GM23338 (cell line): ENCODE measurements at regions not wholly inside any gene's neighbourhood (a gene's known extent, or its start where the extent isn't known, plus 50 kb on each side); places are given as distances from the start of the nearest gene placed in this dataset.

ENCODE experiments used
- ATAC-seq: fragments of 200-7000 bp; cut with Tn5 transposase; 3 replicates; pipeline ENCODE4 v1.9.1; 2020
- DNase-seq: peaks from one replicate; pipeline ENCODE4 v3.0.0-alpha.2; 2015; ENCODE audit warnings: low spot score
- H2AFZ ChIP-seq: fragments of 200-600 bp; sonication (generic); 2 replicates; pipeline ENCODE4 v1.8.0; 2016; ENCODE audit warnings: antibody characterized with exemption, mild to moderate bottlenecking, moderate library complexity
- H3F3A ChIP-seq: fragments of 200-600 bp; sonication (generic); replicated peaks from 2 replicates; pipeline ENCODE4 v1.8.0; 2017; ENCODE audit warnings: antibody characterized with exemption, mixed run types, low read depth
- H3K27ac ChIP-seq: fragments of 200-600 bp; sonication (generic); 2 replicates; pipeline ENCODE4 v1.6.1; 2016; ENCODE audit warnings: low read depth
- H3K27me3 ChIP-seq: fragments of 200-600 bp; sonication (generic); 2 replicates; pipeline ENCODE4 v1.8.0; 2016; ENCODE audit warnings: mild to moderate bottlenecking, mixed run types, moderate library complexity; ENCODE audit not compliant: insufficient read depth
- H3K36me3 ChIP-seq: fragments of 200-600 bp; sonication (generic); 2 replicates; pipeline ENCODE4 v1.8.0; 2016; ENCODE audit warnings: mild to moderate bottlenecking; ENCODE audit not compliant: insufficient read depth
- H3K4me1 ChIP-seq: fragments of 200-600 bp; sonication (generic); 2 replicates; pipeline ENCODE4 v1.8.0; 2016; ENCODE audit warnings: mild to moderate bottlenecking, moderate library complexity; ENCODE audit not compliant: insufficient read depth
- H3K4me2 ChIP-seq: fragments of 200-600 bp; sonication (generic); 2 replicates; pipeline ENCODE4 v1.7.1; 2017; ENCODE audit warnings: mixed run types
- H3K4me3 ChIP-seq: fragments of 200-600 bp; sonication (generic); 2 replicates; pipeline ENCODE4 v1.6.1; 2016; ENCODE audit warnings: mixed run types
- H3K79me2 ChIP-seq: fragments of 200-600 bp; sonication (generic); replicated peaks from 2 replicates; pipeline ENCODE4 v1.8.0; 2017; ENCODE audit warnings: mild to moderate bottlenecking; ENCODE audit not compliant: insufficient read depth
- H3K9me2 ChIP-seq: fragments of 200-600 bp; sonication (generic); 2 replicates; pipeline ENCODE4 v1.8.0; 2017; ENCODE audit not compliant: insufficient read depth
- H4K20me1 ChIP-seq: fragments of 200-600 bp; sonication (generic); replicated peaks from 2 replicates; pipeline ENCODE4 v1.8.0; 2017; ENCODE audit warnings: mild to moderate bottlenecking; ENCODE audit not compliant: insufficient read depth
- H3K27ac Mint-ChIP-seq: 2 replicates; pipeline ENCODE4 v1.8.0; 2020; ENCODE audit warnings: inconsistent platforms, mild to moderate bottlenecking, moderate library complexity, mixed read lengths
- H3K27me3 Mint-ChIP-seq: 3 replicates; pipeline ENCODE4 v1.8.0; 2022; ENCODE audit warnings: low read depth, mild to moderate bottlenecking, moderate library complexity, mixed read lengths, inconsistent platforms; ENCODE audit not compliant: insufficient read depth, poor library complexity
- H3K36me3 Mint-ChIP-seq: 3 replicates; pipeline ENCODE4 v1.8.0; 2021; ENCODE audit warnings: low read depth, mild to moderate bottlenecking, inconsistent platforms, moderate library complexity, mixed read lengths
- H3K4me1 Mint-ChIP-seq: 3 replicates; pipeline ENCODE4 v1.8.0; 2020; ENCODE audit warnings: mild to moderate bottlenecking, inconsistent platforms, mixed read lengths
- H3K4me3 Mint-ChIP-seq: 3 replicates; pipeline ENCODE4 v1.8.0; 2021; ENCODE audit warnings: moderate library complexity, mild to moderate bottlenecking, inconsistent platforms, mixed read lengths
- H3K9me3 Mint-ChIP-seq: 3 replicates; pipeline ENCODE4 v1.8.0; 2020; ENCODE audit warnings: moderate library complexity, mild to moderate bottlenecking, inconsistent platforms, mixed read lengths
- CREB1 ChIP-seq: fragments of 250-450 bp; sonication (Bioruptor Pico); IDR thresholded peaks from 2 replicates; pipeline ENCODE4 v1.5.0; 2020; ENCODE audit warnings: low read depth, mild to moderate bottlenecking, moderate library complexity
- NANOG ChIP-seq: IDR thresholded peaks from 2 replicates; pipeline ENCODE4 v1.6.1; 2016; ENCODE audit warnings: antibody characterized with exemption, borderline replicate concordance
- POLR2AphosphoS5 ChIP-seq: IDR thresholded peaks from 2 replicates; pipeline ENCODE4 v1.6.1; 2016; ENCODE audit warnings: antibody characterized with exemption, low read depth
- STAT1 ChIP-seq: IDR thresholded peaks from one replicate; pipeline ENCODE4 v1.6.1; 2016; ENCODE audit warnings: antibody characterized with exemption; ENCODE audit not compliant: unreplicated experiment
- ZNF114 ChIP-seq: fragments of 250-450 bp; sonication (Bioruptor Pico); IDR thresholded peaks from 2 replicates; pipeline ENCODE4 v1.5.0; 2020; ENCODE audit warnings: mild to moderate bottlenecking, moderate library complexity
- ZNF331 ChIP-seq: fragments of 250-450 bp; sonication (Bioruptor Pico); IDR thresholded peaks from 2 replicates; pipeline ENCODE4 v1.5.0; 2020; ENCODE audit warnings: low read depth, mild to moderate bottlenecking, moderate library complexity
- TF ChIP-seq, protein P1 (sequence below): fragments of 250-450 bp; sonication (Bioruptor Pico); IDR thresholded peaks from 2 replicates; pipeline ENCODE4 v1.5.0; 2020; ENCODE audit warnings: mild to moderate bottlenecking, moderate library complexity

DNA sequence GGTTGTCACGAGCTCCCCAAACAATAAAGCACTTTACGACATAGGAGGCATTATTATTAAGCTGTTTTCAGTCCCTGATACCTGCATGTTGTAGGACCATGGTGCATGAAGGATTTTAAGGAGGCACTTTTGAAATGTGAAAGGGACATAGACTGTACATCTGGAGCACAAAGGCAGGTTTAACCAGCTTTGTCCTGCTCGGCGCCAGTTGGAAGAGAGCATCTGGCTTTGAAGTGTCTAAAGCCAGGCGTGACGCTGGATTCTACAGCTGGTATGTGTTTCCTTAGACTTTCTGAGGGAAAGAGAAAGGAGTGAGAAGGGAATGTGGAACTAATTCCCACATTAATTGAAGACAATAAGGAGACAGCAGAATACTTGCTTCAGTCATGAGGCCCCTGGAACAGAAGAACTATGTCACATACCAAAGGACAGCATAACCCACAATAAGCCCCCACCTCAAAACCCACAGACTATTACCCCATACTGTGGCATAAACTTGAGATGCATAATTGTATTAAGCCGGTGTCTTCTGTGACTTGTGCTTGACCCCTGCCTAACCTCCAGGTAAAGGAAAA lies 381.0 kb upstream of the MEX3C start (continued):
- TF ChIP-seq, protein P1, sequence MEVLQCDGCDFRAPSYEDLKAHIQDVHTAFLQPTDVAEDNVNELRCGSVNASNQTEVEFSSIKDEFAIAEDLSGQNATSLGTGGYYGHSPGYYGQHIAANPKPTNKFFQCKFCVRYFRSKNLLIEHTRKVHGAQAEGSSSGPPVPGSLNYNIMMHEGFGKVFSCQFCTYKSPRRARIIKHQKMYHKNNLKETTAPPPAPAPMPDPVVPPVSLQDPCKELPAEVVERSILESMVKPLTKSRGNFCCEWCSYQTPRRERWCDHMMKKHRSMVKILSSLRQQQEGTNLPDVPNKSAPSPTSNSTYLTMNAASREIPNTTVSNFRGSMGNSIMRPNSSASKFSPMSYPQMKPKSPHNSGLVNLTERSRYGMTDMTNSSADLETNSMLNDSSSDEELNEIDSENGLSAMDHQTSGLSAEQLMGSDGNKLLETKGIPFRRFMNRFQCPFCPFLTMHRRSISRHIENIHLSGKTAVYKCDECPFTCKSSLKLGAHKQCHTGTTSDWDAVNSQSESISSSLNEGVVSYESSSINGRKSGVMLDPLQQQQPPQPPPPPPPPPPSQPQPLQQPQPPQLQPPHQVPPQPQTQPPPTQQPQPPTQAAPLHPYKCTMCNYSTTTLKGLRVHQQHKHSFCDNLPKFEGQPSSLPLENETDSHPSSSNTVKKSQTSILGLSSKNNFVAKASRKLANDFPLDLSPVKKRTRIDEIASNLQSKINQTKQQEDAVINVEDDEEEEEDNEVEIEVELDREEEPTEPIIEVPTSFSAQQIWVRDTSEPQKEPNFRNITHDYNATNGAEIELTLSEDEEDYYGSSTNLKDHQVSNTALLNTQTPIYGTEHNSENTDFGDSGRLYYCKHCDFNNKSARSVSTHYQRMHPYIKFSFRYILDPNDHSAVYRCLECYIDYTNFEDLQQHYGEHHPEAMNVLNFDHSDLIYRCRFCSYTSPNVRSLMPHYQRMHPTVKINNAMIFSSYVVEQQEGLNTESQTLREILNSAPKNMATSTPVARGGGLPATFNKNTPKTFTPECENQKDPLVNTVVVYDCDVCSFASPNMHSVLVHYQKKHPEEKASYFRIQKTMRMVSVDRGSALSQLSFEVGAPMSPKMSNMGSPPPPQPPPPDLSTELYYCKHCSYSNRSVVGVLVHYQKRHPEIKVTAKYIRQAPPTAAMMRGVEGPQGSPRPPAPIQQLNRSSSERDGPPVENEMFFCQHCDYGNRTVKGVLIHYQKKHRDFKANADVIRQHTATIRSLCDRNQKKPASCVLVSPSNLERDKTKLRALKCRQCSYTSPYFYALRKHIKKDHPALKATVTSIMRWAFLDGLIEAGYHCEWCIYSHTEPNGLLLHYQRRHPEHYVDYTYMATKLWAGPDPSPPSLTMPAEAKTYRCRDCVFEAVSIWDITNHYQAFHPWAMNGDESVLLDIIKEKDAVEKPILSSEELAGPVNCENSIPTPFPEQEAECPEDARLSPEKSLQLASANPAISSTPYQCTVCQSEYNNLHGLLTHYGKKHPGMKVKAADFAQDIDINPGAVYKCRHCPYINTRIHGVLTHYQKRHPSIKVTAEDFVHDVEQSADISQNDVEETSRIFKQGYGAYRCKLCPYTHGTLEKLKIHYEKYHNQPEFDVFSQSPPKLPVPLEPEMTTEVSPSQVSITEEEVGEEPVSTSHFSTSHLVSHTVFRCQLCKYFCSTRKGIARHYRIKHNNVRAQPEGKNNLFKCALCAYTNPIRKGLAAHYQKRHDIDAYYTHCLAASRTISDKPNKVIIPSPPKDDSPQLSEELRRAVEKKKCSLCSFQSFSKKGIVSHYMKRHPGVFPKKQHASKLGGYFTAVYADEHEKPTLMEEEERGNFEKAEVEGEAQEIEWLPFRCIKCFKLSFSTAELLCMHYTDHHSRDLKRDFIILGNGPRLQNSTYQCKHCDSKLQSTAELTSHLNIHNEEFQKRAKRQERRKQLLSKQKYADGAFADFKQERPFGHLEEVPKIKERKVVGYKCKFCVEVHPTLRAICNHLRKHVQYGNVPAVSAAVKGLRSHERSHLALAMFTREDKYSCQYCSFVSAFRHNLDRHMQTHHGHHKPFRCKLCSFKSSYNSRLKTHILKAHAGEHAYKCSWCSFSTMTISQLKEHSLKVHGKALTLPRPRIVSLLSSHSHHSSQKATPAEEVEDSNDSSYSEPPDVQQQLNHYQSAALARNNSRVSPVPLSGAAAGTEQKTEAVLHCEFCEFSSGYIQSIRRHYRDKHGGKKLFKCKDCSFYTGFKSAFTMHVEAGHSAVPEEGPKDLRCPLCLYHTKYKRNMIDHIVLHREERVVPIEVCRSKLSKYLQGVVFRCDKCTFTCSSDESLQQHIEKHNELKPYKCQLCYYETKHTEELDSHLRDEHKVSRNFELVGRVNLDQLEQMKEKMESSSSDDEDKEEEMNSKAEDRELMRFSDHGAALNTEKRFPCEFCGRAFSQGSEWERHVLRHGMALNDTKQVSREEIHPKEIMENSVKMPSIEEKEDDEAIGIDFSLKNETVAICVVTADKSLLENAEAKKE (CRISPR knock-in tag): no peak
- TF ChIP-seq POLR2AphosphoS5 (no peak), ZNF331 (CRISPR knock-in tag) (no peak)

DNA sequence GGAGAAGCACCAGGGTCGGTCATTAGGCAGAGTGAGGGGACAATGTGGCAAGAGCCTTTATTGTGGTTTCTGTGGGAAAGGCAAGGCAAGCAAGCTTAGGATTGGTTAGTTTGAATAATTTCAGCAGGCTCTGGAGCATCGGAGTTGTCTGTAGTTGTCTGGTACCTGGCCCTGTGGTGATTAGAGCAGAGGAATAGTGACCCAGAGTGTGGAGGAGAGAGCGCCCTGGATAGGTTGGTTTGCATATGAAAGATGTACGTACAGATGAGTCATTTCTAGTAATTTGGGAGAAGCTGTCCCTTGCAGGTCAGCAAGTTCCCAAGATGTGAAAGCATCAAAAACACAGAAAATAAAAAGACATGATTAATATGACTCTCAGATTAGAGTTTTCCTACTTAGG lies 383.1 kb upstream of the MEX3C start:
- Histone ChIP-seq H3F3A (no peaks in the 10 kb centered on the region), H3K4me2 (no peak overlapping the region), H3K79me2 (no peaks in the 10 kb centered on the region), H3K4me3 (no peak overlapping the region), H3K27ac (no peak overlapping the region), H3K9me2 (peaks cover 20% of the 10 kb centered on the region), H2AFZ (no peak overlapping the region), H3K27me3 (no peaks in the 10 kb centered on the region), H4K20me1 (no peaks in the 10 kb centered on the region), H3K4me1 (no peaks in the 10 kb centered on the region), H3K36me3 (no peaks in the 10 kb centered on the region)
- Mint-ChIP-seq H3K4me1 (peaks cover 5% of the 10 kb centered on the region), H3K27me3 (peaks cover 4% of the 10 kb centered on the region), H3K4me3 (no peak overlapping the region), H3K9me3 (no peaks in the 10 kb centered on the region), H3K36me3 (no peaks in the 10 kb centered on the region), H3K27ac (no peak overlapping the region)
- DNase-seq: no peak
- TF ChIP-seq CREB1 (CRISPR knock-in tag): no peak
- no peak for TF ChIP-seq STAT1
- no peak for TF ChIP-seq ZNF114
- no peak for TF ChIP-seq POLR2AphosphoS5
- no peak for TF ChIP-seq NANOG
- ATAC-seq: peak; percentile 25; the same call in 1 of the 3 replicates
